ENCODE measurements at regions not wholly inside any gene's neighbourhood (a gene's known extent, or its start where the extent isn't known, plus 50 kb on each side); places are given as distances from the start of the nearest gene placed in this dataset.

DNA sequence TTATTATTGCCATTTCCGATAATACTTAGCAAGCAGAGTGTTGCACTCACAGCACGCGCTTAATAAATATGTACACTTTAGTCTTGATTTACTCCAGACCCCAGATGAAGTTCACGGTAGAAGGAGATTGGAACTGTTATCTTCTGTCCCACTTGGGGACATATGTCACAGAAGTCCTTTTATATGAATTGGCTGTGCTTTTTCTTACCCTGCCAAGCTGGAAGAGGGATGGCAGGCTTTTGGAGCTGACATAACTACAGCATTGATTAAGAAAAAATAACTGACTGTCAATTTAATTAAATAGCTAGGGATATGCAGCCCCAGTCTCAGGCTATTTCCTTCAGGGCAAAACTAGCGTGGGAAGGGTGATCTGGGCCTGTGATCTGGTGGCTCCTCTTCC lies 182.2 kb downstream of the SH2D4B start:
- TF ChIP-seq, protein P1, sequence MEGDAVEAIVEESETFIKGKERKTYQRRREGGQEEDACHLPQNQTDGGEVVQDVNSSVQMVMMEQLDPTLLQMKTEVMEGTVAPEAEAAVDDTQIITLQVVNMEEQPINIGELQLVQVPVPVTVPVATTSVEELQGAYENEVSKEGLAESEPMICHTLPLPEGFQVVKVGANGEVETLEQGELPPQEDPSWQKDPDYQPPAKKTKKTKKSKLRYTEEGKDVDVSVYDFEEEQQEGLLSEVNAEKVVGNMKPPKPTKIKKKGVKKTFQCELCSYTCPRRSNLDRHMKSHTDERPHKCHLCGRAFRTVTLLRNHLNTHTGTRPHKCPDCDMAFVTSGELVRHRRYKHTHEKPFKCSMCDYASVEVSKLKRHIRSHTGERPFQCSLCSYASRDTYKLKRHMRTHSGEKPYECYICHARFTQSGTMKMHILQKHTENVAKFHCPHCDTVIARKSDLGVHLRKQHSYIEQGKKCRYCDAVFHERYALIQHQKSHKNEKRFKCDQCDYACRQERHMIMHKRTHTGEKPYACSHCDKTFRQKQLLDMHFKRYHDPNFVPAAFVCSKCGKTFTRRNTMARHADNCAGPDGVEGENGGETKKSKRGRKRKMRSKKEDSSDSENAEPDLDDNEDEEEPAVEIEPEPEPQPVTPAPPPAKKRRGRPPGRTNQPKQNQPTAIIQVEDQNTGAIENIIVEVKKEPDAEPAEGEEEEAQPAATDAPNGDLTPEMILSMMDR (IDR thresholded peaks at IDR 0.05): no peak
- no peak for TF ChIP-seq POLR2A (IDR thresholded peaks at IDR 0.05)
